ENCODE measurements at regions not wholly inside any gene's neighbourhood (a gene's known extent, or its start where the extent isn't known, plus 50 kb on each side); places are given as distances from the start of the nearest gene placed in this dataset.
"Not testable (repeated sequence)": the region's sequence is repeated elsewhere in the genome, so short reads cannot be mapped to it uniquely, and the experiment has no call there.

GRCh38 chr7:10727636-10728035 lies 246.0 kb upstream of the PHF14 start:
- DNase-seq, result no peak

GRCh38 chr7:10731253-10731773 lies 242.4 kb upstream of the PHF14 start:
- DNase-seq, result no peak

- DNase-seq, result no peak
Observed at GRCh38 chr7:10733747-10734146, 239.9 kb upstream of the PHF14 start.

GRCh38 chr7:10734595-10734994 lies 239.1 kb upstream of the PHF14 start:
- no peak for DNase-seq

- no peak for DNase-seq
Observed at GRCh38 chr7:10739401-10739800, 234.3 kb upstream of the PHF14 start.

GRCh38 chr7:10740805-10741204 lies 232.9 kb upstream of the PHF14 start:
- DNase-seq, result no peak

- no peak for DNase-seq
Observed at GRCh38 chr7:10756981-10757380, 216.7 kb upstream of the PHF14 start.

GRCh38 chr7:10759120-10759519 lies 214.6 kb upstream of the PHF14 start:
- DNase-seq, result no peak

- DNase-seq, result no peak
Observed at GRCh38 chr7:10767771-10768170, 205.9 kb upstream of the PHF14 start.

GRCh38 chr7:10770176-10770575 lies 203.5 kb upstream of the PHF14 start:
- DNase-seq, result no peak

- DNase-seq, result no peak
Observed at GRCh38 chr7:10773430-10773829, 200.2 kb upstream of the PHF14 start.

- DNase-seq, result no peak
Observed at GRCh38 chr7:10779465-10780399, 193.9 kb upstream of the PHF14 start.

- no peak for DNase-seq
Observed at GRCh38 chr7:10780400-10780747, 193.3 kb upstream of the PHF14 start.

- DNase-seq, result not testable (repeated sequence)
Observed at GRCh38 chr7:10786976-10787375, 186.7 kb upstream of the PHF14 start.

GRCh38 chr7:10789170-10789569 lies 184.5 kb upstream of the PHF14 start:
- no peak for DNase-seq

- no peak for DNase-seq
Observed at GRCh38 chr7:10790910-10791309, 182.8 kb upstream of the PHF14 start.

- no peak for DNase-seq
Observed at GRCh38 chr7:10793995-10794775, 179.5 kb upstream of the PHF14 start.

GRCh38 chr7:10797157-10797556 lies 176.5 kb upstream of the PHF14 start:
- DNase-seq, result no peak

GRCh38 chr7:10798044-10798443 lies 175.6 kb upstream of the PHF14 start:
- no peak for DNase-seq

GRCh38 chr7:10799475-10799874 lies 174.2 kb upstream of the PHF14 start:
- no peak for DNase-seq

GRCh38 chr7:10802011-10802410 lies 171.7 kb upstream of the PHF14 start:
- no peak for DNase-seq

GRCh38 chr7:10802526-10802925 lies 171.1 kb upstream of the PHF14 start:
- no peak for DNase-seq

GRCh38 chr7:10803720-10804119 lies 170.0 kb upstream of the PHF14 start:
- no peak for DNase-seq

GRCh38 chr7:10804770-10805169 lies 168.9 kb upstream of the PHF14 start:
- no peak for DNase-seq
